Gastrocnemius medialis (tissue), 4 donors: ENCODE measurements at regions not wholly inside any gene's neighbourhood (a gene's known extent, or its start where the extent isn't known, plus 50 kb on each side); places are given as distances from the start of the nearest gene placed in this dataset.

Experiments
- ATAC-seq, 2 donors: fragments of 150-250 bp; one replicate each; pipeline ENCODE4 v1.9.1; 2016
- DNase-seq, 2 donors: peaks; one replicate each; pipeline ENCODE4 v3.0.0-alpha.2; 2019
- H3K27ac ChIP-seq, 4 donors: fragments of 200-600 bp; sonication (generic); 1 replicate in 1 of 4; 2 replicates in 3 of 4; pipeline ENCODE4 v1.5.1; 2016 to 2018; ENCODE audit warnings: mild to moderate bottlenecking in 2 of 4, moderate library complexity in 1 of 4
- H3K27me3 ChIP-seq, 3 donors: fragments of 200-600 bp; sonication (generic) in 2 of 3; 1 replicate in 1 of 3; 2 replicates in 2 of 3; pipeline versions ENCODE4 v1.5.1 to v1.6.0; 2016 to 2019; ENCODE audit warnings: mild to moderate bottlenecking in 1 of 3, moderate library complexity in 1 of 3
- H3K36me3 ChIP-seq, 2 donors: fragments of 200-600 bp; sonication (generic) in 1 of 2; one replicate each; pipeline ENCODE4 v1.5.1; 2017 to 2018
- H3K4me1 ChIP-seq, 2 donors: fragments of 200-600 bp; sonication (generic) in 1 of 2; one replicate each; pipeline ENCODE4 v1.5.1; 2016 to 2017; ENCODE audit warnings: mild to moderate bottlenecking in 2 of 2
- H3K4me3 ChIP-seq, 4 donors: fragments of 200-600 bp; sonication (generic) in 3 of 4; 1 replicate in 1 of 4; 2 replicates in 3 of 4; pipeline ENCODE4 v1.5.1; 2016 to 2019; ENCODE audit warnings: mild to moderate bottlenecking in 2 of 4
- H3K9me3 ChIP-seq, 3 donors: fragments of 200-600 bp; sonication (generic) in 2 of 3; 1 replicate in 1 of 3; 2 replicates in 2 of 3; pipeline ENCODE4 v1.5.1; 2016 to 2019
- CTCF ChIP-seq, 5 experiments: fragments of 450-650 bp in 3 of 5; fragments of 200-600 bp in 2 of 5; sonication (generic) in 2 of 5; IDR thresholded peaks in 4 of 5; conservative IDR thresholded peaks in 1 of 5; 1 replicate in 4 of 5; 2 replicates in 1 of 5; pipeline ENCODE4 v1.5.1; 2016 to 2019; ENCODE audit warnings: antibody characterized with exemption in 5 of 5, mild to moderate bottlenecking in 3 of 5, moderate library complexity in 3 of 5
- POLR2A ChIP-seq, 2 donors: fragments of 450-650 bp; IDR thresholded peaks; one replicate each; pipeline ENCODE4 v1.6.1; 2017; ENCODE audit warnings: antibody characterized with exemption in 2 of 2, mild to moderate bottlenecking in 2 of 2, moderate library complexity in 2 of 2
- in situ Hi-C, 4 donors: fragments of 200-750 bp; cut with MboI; loops; one replicate each; pipeline versions ENCODE4 v1.15.0 to v1.8.0; 2017; ENCODE audit warnings: low sequenced_read_pairs in 4 of 4
- intact Hi-C: fragments of 100-400 bp; cut with DNase I; formaldehyde crosslinking; loops from one replicate; pipeline ENCODE4 v1.15.1; 2023; ENCODE audit warnings: low total_unique reads

GRCh38 chr14:101251812-101252442, 309.4 kb upstream of the DIO3 start:
- H3K9me3 ChIP-seq: no peaks in the 10 kb centered on the region

GRCh38 chr14:101252443-101253214, 308.7 kb upstream of the DIO3 start:
- intact Hi-C loops: no loop called here
- Histone ChIP-seq H3K4me3 (no peak overlapping the region), H3K27me3 (no peaks in the 10 kb centered on the region)

More at GRCh38 chr14:101251812-101252442, 309.4 kb upstream of the DIO3 start:
- intact Hi-C loops: no loop called here
- H3K4me1 ChIP-seq: no peaks in the 10 kb centered on the region
- H3K4me3 ChIP-seq: no peak overlapping the region
- no peak overlapping the region for H3K27ac ChIP-seq
- no peaks in the 10 kb centered on the region for H3K27me3 ChIP-seq
- DNase-seq (no peak), ATAC-seq (no peak)
- in situ Hi-C loops: no loop called here
- H3K36me3 ChIP-seq: no peaks in the 10 kb centered on the region
- TF ChIP-seq POLR2A (IDR thresholded peaks at IDR 0.05) (no peak), CTCF (IDR thresholded peaks at IDR 0.05 in 4 of 5, conservative IDR thresholded peaks at IDR 0.05 in 1 of 5) (no peak)

GRCh38 chr14:101253948-101254347, 307.3 kb upstream of the DIO3 start:
- H3K36me3 ChIP-seq: no peaks in the 10 kb centered on the region
- intact Hi-C loops: no loop called here

More at GRCh38 chr14:101252443-101253214, 308.7 kb upstream of the DIO3 start:
- DNase-seq: no peak
- Histone ChIP-seq H3K9me3 (no peaks in the 10 kb centered on the region), H3K4me1 (no peaks in the 10 kb centered on the region), H3K36me3 (no peaks in the 10 kb centered on the region), H3K27ac (no peak overlapping the region)
- ATAC-seq: no peak
- in situ Hi-C loops: no loop called here
- TF ChIP-seq CTCF (IDR thresholded peaks at IDR 0.05 in 4 of 5, conservative IDR thresholded peaks at IDR 0.05 in 1 of 5) (no peak), POLR2A (IDR thresholded peaks at IDR 0.05) (no peak)

More at GRCh38 chr14:101253948-101254347, 307.3 kb upstream of the DIO3 start:
- Histone ChIP-seq H3K27ac (no peak overlapping the region), H3K9me3 (no peaks in the 10 kb centered on the region), H3K4me1 (no peaks in the 10 kb centered on the region), H3K27me3 (no peaks in the 10 kb centered on the region), H3K4me3 (no peak overlapping the region)
- ATAC-seq (no peak), DNase-seq (no peak)
- in situ Hi-C loops: no loop called here
- TF ChIP-seq CTCF (IDR thresholded peaks at IDR 0.05 in 4 of 5, conservative IDR thresholded peaks at IDR 0.05 in 1 of 5) (no peak), POLR2A (IDR thresholded peaks at IDR 0.05) (no peak)
